ENCODE measurements at regions not wholly inside any gene's neighbourhood (a gene's known extent, or its start where the extent isn't known, plus 50 kb on each side); places are given as distances from the start of the nearest gene placed in this dataset.

DNA sequence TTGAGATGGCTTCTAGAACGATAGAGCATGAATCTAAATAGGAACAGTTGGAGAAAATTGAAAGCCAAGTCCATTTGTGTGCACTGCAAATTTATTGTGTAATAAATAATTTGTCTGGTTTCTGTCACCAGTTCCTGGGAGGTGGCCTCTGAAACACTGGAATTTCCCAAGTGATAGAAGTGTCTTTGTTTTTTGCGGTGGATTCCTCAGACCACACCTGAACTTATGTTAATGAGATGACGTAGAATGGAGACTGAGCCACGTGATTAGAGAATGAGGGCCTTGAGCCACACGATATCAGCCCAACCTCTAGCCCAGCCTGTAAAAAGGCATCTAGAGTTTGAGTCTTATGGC is 105.1 kb downstream of the MSX2 start:
- no peaks in the 10 kb centered on the region for H3K36me3 Mint-ChIP-seq (ENCODE audit: insufficient read depth)
- DNase-seq (no peak), ATAC-seq (no peak)
- H3K4me1 Mint-ChIP-seq (ENCODE audit: low read depth): no peaks in the 10 kb centered on the region
- no peak overlapping the region for H3K4me3 Mint-ChIP-seq
- H3K9me3 Mint-ChIP-seq: no peaks in the 10 kb centered on the region
- peaks cover 4% of the 10 kb centered on the region for H3K27me3 Mint-ChIP-seq (ENCODE audit: low read depth)

DNA sequence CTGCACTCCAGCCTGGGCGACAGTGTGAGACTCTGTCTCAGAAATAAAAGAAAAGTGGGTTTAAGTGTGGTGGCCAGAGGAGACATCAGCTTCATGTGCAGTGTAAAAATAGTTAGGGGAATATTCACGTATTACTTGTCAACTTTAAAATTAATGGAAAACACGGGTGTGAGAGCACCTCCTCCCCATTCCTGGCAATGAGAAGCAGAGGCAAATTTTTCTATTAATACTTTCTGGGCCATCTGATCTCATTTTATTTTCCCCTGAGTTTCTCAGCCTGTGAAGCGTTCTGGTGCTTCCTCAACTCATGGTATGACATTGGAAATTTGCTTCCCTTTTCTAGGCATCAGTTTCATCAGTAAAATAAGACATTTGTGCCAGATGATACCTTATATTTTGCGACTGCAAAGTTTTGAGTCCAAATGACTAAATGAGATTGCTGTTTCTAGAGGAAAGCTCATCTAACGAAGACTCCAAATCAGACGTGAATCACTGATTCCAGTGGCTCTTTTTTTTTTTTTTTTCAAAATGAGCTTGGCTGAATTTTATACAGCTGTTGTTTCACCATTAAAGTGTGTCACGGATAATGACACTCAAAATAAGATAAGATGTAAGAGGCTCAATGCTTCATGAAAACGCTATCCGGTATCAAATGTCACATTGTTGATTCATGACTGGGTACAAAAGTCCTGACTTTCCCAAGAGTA is 104.6 kb downstream of the MSX2 start:
- ATAC-seq: no peak
- H3K36me3 Mint-ChIP-seq (ENCODE audit: insufficient read depth): no peaks in the 10 kb centered on the region
- H3K27me3 Mint-ChIP-seq (ENCODE audit: low read depth): peaks cover 4% of the 10 kb centered on the region
- no peaks in the 10 kb centered on the region for H3K4me1 Mint-ChIP-seq (ENCODE audit: low read depth)
- no peak overlapping the region for H3K4me3 Mint-ChIP-seq
- DNase-seq: no peak
- H3K9me3 Mint-ChIP-seq: no peaks in the 10 kb centered on the region

DNA sequence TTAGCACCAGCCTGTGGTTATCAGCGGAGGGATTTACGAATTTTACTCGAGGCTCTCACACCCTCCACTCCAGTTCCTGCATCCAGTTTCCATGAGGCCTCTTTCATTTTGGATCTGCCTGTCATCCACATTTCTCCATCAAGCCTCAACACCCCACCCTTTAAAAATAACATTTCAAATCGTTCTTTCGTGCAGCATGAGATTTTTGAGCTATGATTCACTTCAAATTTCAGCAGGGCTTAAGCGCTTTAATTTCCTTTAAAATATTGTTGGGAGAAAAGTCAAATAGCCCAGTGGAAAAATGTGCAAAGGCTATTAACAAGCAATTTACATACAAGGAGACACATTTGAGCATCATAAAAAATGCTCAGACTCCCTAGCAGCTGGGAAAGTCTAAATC is 103.2 kb downstream of the MSX2 start:
- DNase-seq: no peak
- Mint-ChIP-seq H3K36me3 (ENCODE audit: insufficient read depth) (no peaks in the 10 kb centered on the region), H3K4me1 (ENCODE audit: low read depth) (no peaks in the 10 kb centered on the region), H3K4me3 (no peak overlapping the region), H3K9me3 (no peaks in the 10 kb centered on the region), H3K27me3 (ENCODE audit: low read depth) (peaks cover 3% of the 10 kb centered on the region)
- no peak for ATAC-seq

DNA sequence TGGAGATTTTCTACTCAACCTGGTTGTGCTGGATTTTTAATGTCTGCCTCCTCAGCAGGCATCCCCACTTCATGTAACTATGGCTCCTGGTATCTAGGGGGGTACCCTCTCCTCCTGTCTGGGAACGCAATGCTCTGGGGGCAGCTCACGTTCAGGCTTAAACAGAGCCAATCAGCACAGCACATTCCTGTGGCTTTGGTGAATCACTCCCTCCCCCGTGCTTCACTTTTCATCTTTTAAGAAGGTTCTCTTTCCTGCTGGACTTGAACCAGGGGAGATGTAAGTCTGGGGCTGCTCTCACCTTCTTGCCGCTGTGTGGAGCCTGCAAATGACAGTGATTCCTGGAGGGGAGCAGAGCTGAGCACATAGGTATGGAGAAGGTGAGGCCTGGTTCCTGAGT is 101.2 kb downstream of the MSX2 start:
- Mint-ChIP-seq H3K36me3 (ENCODE audit: insufficient read depth) (no peaks in the 10 kb centered on the region), H3K9me3 (no peaks in the 10 kb centered on the region), H3K4me1 (ENCODE audit: low read depth) (no peaks in the 10 kb centered on the region), H3K27me3 (ENCODE audit: low read depth) (peaks cover under 1% of the 10 kb centered on the region), H3K4me3 (no peak overlapping the region)
- ATAC-seq (no peak), DNase-seq (no peak)

DNA sequence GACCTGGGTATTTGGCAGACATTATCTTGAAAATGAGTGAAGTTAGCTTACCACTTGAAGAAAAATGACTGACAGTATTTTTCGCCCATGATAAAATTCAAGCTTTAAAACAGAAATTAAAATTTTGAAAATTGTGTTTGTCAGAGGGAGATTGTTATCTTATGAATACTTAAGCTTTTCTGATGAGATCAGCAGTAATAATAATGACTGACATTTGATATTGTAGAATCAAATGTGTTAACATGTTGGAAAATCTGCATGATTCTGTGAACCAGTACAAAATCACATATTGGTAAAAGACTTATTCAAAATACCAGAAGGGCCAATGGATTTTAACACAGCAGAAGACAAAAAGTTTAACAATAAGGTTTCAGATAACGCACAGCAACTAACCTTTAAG is 94.0 kb downstream of the MSX2 start:
- Mint-ChIP-seq H3K9me3 (peaks cover 11% of the 10 kb centered on the region), H3K4me1 (ENCODE audit: low read depth) (no peaks in the 10 kb centered on the region), H3K27me3 (ENCODE audit: low read depth) (peaks cover 7% of the 10 kb centered on the region)

DNA sequence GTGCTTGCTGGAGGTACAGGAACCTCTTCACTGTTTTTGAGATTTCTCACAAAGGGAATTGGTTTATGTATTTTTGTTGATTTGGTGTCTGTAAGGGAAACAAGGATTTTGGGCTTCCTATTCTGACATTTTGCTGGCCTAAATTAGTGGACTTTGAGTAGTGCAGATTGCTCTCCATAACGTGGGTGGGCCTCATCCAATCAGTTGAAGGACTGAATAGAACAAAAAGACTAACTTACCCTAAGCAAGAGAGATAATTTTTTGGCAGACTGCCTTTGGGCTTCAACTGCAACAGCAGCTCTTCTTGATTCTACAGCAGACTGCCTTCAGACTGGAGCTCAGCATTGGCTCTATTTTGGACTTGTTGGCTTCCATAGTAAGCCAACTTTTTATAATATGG is 93.2 kb downstream of the MSX2 start:
- H3K27me3 Mint-ChIP-seq (ENCODE audit: low read depth): peaks cover 7% of the 10 kb centered on the region
- peaks cover 11% of the 10 kb centered on the region for H3K9me3 Mint-ChIP-seq
- H3K36me3 Mint-ChIP-seq (ENCODE audit: insufficient read depth): no peaks in the 10 kb centered on the region
- H3K4me3 Mint-ChIP-seq: no peak overlapping the region
- no peak for ATAC-seq
- DNase-seq: no peak
- no peaks in the 10 kb centered on the region for H3K4me1 Mint-ChIP-seq (ENCODE audit: low read depth)

More for the DNA sequence above, 94.0 kb downstream of the MSX2 start:
- Mint-ChIP-seq H3K4me3 (no peak overlapping the region), H3K36me3 (ENCODE audit: insufficient read depth) (no peaks in the 10 kb centered on the region)
- no peak for DNase-seq
- ATAC-seq: no peak

DNA sequence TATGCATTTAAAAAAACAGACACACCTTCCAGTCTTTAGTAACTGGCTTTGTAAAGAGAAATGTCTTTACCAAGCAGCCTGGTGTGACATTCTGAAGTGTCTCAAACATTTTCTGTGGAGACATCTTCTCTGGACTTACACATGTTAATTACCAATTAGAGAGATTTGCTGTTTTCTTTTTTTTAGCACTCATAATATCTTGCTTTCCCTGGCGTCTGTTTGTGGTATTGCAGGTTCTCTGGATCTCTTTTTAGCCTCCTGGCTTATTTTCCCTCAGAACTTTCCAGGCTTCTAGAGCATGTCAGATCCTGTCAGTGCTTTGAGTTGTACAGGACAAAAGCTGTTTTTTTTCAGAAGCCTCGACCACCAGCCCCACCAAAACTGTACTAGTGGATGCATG is 92.5 kb downstream of the MSX2 start:
- H3K4me1 Mint-ChIP-seq (ENCODE audit: low read depth): no peaks in the 10 kb centered on the region
- ATAC-seq: no peak
- H3K9me3 Mint-ChIP-seq: peaks cover 11% of the 10 kb centered on the region
- no peak overlapping the region for H3K4me3 Mint-ChIP-seq
- DNase-seq: no peak
- peaks cover 7% of the 10 kb centered on the region for H3K27me3 Mint-ChIP-seq (ENCODE audit: low read depth)
- H3K36me3 Mint-ChIP-seq (ENCODE audit: insufficient read depth): no peaks in the 10 kb centered on the region

DNA sequence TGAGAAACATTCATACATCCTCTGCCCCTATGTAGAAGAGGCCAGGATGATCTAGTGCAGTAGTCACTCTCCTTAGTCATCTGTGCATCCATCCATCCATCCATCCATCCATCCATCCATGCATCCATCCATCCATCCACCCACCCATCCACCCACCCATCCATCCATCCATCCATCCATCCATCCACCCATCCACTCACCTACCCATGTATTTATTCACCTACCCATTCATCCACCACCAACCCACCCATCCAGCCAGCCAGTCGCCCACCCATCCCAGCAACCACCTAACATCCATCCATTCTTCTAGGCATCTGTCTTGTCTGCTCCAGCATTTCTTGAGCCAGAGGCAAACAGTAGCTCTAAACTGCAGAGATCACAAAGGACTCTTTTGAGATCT is 87.1 kb downstream of the MSX2 start:
- Mint-ChIP-seq H3K36me3 (ENCODE audit: insufficient read depth) (no peaks in the 10 kb centered on the region), H3K27me3 (ENCODE audit: low read depth) (peaks cover 2% of the 10 kb centered on the region), H3K4me3 (no peak overlapping the region), H3K9me3 (peaks cover 8% of the 10 kb centered on the region), H3K4me1 (ENCODE audit: low read depth) (no peaks in the 10 kb centered on the region)
- ATAC-seq: no peak
- no peak for DNase-seq

DNA sequence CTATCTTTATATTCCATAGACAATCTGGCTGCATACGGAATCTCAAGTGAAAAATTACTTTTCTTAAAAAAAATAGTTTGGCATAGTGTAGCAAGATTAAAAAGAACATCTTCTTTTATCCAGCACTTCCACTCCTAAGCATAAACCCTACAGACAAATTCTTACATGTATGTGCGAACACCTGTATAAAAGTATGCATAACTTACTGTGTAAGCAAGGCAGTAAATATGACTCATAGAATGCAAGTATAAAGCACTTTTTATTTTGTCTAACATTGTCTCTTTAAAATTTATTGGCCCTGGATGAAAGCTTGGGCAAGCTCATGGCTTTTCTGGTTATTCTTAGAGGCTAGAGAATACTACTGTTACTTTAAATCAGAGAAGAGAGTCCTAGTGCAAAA is 86.4 kb downstream of the MSX2 start:
- H3K36me3 Mint-ChIP-seq (ENCODE audit: insufficient read depth): no peaks in the 10 kb centered on the region
- H3K27me3 Mint-ChIP-seq (ENCODE audit: low read depth): no peaks in the 10 kb centered on the region
- ATAC-seq (no peak), DNase-seq (no peak)
- H3K4me1 Mint-ChIP-seq (ENCODE audit: low read depth): no peaks in the 10 kb centered on the region
- H3K4me3 Mint-ChIP-seq: no peak overlapping the region
- peaks cover 2% of the 10 kb centered on the region for H3K9me3 Mint-ChIP-seq

DNA sequence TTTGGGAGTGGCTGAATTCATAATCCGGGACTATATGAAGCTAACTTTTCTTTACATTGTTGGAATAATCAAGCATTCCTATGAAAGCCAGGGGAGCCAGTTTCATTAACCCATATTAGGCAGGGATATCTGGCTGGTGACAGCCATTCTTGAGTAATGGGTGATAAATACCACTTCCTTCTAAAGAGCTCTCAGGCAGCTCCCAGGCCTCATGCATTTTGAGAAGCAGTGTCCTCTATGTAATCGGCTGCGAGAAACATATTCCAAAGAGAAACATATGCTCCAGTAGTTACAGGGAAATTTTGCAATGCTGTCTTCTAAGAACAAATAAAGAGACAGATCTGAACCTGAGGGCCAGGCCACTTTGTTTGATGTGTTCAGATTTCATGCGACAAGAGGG is 83.1 kb downstream of the MSX2 start:
- H3K4me1 Mint-ChIP-seq (ENCODE audit: low read depth): no peaks in the 10 kb centered on the region
- ATAC-seq (no peak), DNase-seq (no peak)
- no peaks in the 10 kb centered on the region for H3K36me3 Mint-ChIP-seq (ENCODE audit: insufficient read depth)
- no peak overlapping the region for H3K4me3 Mint-ChIP-seq
- no peaks in the 10 kb centered on the region for H3K27me3 Mint-ChIP-seq (ENCODE audit: low read depth)
- H3K9me3 Mint-ChIP-seq: peaks cover 4% of the 10 kb centered on the region

DNA sequence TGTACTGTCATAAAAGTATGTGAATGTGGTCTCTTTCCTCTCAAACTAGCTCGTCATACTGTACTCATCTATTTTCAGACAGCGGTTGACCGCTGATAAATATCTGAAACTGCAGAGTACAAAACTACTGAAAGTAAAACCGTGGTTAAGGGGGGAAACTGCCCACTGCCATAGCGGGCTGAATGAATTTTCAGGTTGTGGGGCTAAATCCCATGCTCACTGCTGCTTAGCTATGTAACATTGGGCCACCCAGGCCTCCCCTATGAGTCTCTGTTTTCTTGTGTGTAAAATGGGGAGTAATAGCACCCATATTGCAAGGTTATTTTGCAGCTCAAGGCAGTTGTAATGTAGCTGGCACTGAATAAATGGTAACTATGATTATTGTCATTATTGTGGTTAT is 82.3 kb downstream of the MSX2 start:
- ATAC-seq (no peak), DNase-seq (no peak)
- H3K27me3 Mint-ChIP-seq (ENCODE audit: low read depth): no peaks in the 10 kb centered on the region
- H3K36me3 Mint-ChIP-seq (ENCODE audit: insufficient read depth): no peaks in the 10 kb centered on the region
- no peak overlapping the region for H3K4me3 Mint-ChIP-seq
- H3K4me1 Mint-ChIP-seq (ENCODE audit: low read depth): no peaks in the 10 kb centered on the region
- H3K9me3 Mint-ChIP-seq: peaks cover 4% of the 10 kb centered on the region

DNA sequence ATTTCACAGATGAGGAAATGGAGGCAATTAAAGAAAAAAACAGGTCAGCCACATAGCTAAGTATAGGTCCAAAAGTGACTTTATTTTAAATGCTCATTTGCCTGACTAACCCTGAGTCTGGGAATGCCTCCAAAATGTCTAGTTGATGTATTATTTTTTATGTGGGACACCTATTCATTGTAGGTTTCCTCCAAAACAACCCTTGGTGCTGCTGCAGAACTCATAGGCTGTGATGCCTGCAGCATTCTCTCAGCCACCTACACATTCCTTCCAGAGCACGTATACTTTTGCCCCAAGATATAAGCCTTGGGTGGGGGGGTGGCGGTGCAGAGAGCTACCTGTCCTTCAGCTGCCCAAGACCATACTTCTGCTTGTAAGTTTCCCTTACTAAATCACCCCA is 77.4 kb downstream of the MSX2 start:
- ATAC-seq (no peak), DNase-seq (no peak)
- H3K9me3 Mint-ChIP-seq: peaks cover 4% of the 10 kb centered on the region
- H3K36me3 Mint-ChIP-seq (ENCODE audit: insufficient read depth): no peaks in the 10 kb centered on the region
- peaks cover 22% of the 10 kb centered on the region for H3K27me3 Mint-ChIP-seq (ENCODE audit: low read depth)
- H3K4me1 Mint-ChIP-seq (ENCODE audit: low read depth): peaks cover 6% of the 10 kb centered on the region
- no peak overlapping the region for H3K4me3 Mint-ChIP-seq

DNA sequence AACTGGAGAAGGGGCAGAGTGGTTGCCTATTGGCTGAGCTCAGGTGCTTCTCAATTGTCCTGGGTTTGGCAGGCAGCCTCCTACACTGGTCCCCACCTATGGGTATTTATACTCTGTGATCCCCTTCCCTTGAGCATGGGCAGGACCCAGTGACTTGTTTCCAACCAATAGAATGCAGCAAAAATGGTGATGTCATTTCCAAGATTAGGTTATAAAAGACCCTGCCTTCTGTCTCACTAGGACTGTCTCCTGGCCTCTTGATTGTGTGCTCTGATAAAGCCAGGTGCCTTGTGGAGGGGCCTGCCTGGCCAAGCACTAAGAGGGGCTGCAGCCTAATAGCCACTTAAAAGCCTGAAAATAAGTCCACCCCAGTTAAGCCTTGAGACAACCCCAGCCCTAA is 76.1 kb downstream of the MSX2 start:
- Mint-ChIP-seq H3K4me1 (ENCODE audit: low read depth) (peaks cover 6% of the 10 kb centered on the region), H3K27me3 (ENCODE audit: low read depth) (peaks cover 26% of the 10 kb centered on the region), H3K36me3 (ENCODE audit: insufficient read depth) (no peaks in the 10 kb centered on the region), H3K4me3 (no peak overlapping the region), H3K9me3 (peaks cover 4% of the 10 kb centered on the region)
- ATAC-seq (no peak), DNase-seq (no peak)

DNA sequence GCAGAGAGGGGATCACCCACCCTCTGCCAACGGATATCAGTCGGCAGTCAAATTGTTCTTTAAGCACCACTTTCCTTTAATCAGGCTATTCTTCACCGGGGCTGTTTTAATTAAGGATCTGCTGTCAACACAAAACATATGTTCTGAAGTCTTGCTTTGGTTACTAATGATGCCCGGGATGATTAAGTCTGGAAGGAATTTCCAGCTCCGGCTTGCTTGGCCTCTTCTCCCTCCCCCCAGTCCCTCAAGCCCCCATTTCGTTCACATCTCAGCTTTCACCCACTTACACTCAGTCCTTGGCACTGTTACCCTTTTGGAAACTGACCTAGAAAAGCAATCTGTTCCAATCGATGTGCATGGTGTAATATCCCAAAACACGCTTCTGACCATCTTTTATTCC is 74.7 kb downstream of the MSX2 start:
- Mint-ChIP-seq H3K4me3 (no peak overlapping the region), H3K36me3 (ENCODE audit: insufficient read depth) (no peaks in the 10 kb centered on the region), H3K4me1 (ENCODE audit: low read depth) (peaks cover 6% of the 10 kb centered on the region), H3K27me3 (ENCODE audit: low read depth) (peaks cover 32% of the 10 kb centered on the region), H3K9me3 (no peaks in the 10 kb centered on the region)
- DNase-seq (no peak), ATAC-seq (no peak)

DNA sequence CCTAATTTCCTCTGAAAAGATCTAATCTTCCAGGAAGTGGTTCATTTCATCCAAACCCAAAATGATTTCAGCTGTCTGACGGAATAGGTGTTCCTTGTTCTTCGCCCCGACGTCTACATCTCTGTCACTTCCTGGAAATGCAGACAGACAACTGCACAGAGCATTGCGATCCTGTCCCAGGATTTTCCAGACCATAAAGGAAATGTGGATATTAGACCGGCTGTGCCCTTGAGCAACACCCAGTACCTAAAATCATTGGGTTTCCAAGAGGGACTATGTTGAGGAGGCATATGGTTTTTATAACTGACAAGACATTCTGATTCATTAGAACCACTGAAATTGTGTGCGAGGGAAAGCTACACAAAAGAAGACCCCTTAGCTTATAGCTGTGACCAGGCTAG is 74.2 kb downstream of the MSX2 start:
- H3K4me1 Mint-ChIP-seq (ENCODE audit: low read depth): peaks cover 6% of the 10 kb centered on the region
- no peaks in the 10 kb centered on the region for H3K36me3 Mint-ChIP-seq (ENCODE audit: insufficient read depth)
- no peak for DNase-seq
- H3K4me3 Mint-ChIP-seq: peak overlapping the region; percentile 22
- H3K9me3 Mint-ChIP-seq: no peaks in the 10 kb centered on the region
- ATAC-seq: no peak
- H3K27me3 Mint-ChIP-seq (ENCODE audit: low read depth): peaks cover 32% of the 10 kb centered on the region

DNA sequence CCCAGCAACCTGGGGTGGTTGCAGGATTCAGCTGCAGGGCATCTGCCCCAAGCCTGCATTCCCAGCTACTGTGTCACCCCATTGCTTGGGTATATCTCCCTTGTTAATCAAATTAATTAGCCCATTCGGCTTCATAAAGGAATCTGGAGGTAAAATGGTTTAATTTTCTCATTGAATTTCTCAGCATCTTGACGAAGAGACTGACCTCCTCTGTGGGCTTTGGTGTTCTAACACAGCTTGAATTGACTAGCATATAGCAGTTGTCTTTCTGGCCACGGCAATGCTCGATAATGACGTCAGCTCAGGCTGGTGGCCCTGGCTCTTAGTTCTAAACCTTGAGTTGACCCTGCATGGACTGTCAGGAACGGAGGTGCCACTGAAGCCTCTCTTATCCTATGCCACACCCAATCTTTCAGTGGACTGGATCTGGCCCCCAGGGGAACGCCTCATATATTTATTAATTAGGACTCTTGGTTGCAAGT is 72.4 kb downstream of the MSX2 start:
- Mint-ChIP-seq H3K9me3 (no peaks in the 10 kb centered on the region), H3K4me1 (ENCODE audit: low read depth) (peaks cover 6% of the 10 kb centered on the region), H3K27me3 (ENCODE audit: low read depth) (peaks cover 46% of the 10 kb centered on the region), H3K4me3 (no peak overlapping the region), H3K36me3 (ENCODE audit: insufficient read depth) (no peaks in the 10 kb centered on the region)
- no peak for ATAC-seq
- no peak for DNase-seq

Data from activated T-cell treated with anti-CD3 and anti-CD28 coated beads, Interleukin-2, amount 50 U/mL, for 4 hours (primary cell).